ENCODE measurements at regions not wholly inside any gene's neighbourhood (a gene's known extent, or its start where the extent isn't known, plus 50 kb on each side); places are given as distances from the start of the nearest gene placed in this dataset.

- TF ChIP-seq CTCF (IDR thresholded peaks at IDR 0.05; ENCODE audit: borderline replicate concordance, control extremely low read depth, extremely low read depth, insufficient read depth, missing control alignments): no peak
- DNase-seq (ENCODE audit: low spot score): no peak
- in situ Hi-C loops (cut with MboI; ENCODE audit: low sequenced_read_pairs, unreplicated experiment): no loop called here
Observed at GRCh38 chr7:41544241-41544640, 158.6 kb downstream of the INHBA start.

- TF ChIP-seq CTCF (IDR thresholded peaks at IDR 0.05; ENCODE audit: borderline replicate concordance, control extremely low read depth, extremely low read depth, insufficient read depth, missing control alignments): no peak
- DNase-seq (ENCODE audit: low spot score): no peak
- in situ Hi-C loops (cut with MboI; ENCODE audit: low sequenced_read_pairs, unreplicated experiment): no loop called here
Observed at GRCh38 chr7:41540601-41541000, 162.3 kb downstream of the INHBA start.

GRCh38 chr7:41538810-41539724 is 163.8 kb downstream of the INHBA start:
- DNase-seq (ENCODE audit: low spot score): no peak
- in situ Hi-C loops (cut with MboI; ENCODE audit: low sequenced_read_pairs, unreplicated experiment): no loop called here
- no peak for TF ChIP-seq CTCF (IDR thresholded peaks at IDR 0.05; ENCODE audit: borderline replicate concordance, control extremely low read depth, extremely low read depth, insufficient read depth, missing control alignments)

- no peak for TF ChIP-seq CTCF (IDR thresholded peaks at IDR 0.05; ENCODE audit: borderline replicate concordance, control extremely low read depth, extremely low read depth, insufficient read depth, missing control alignments)
- DNase-seq (ENCODE audit: low spot score): no peak
- in situ Hi-C loops (cut with MboI; ENCODE audit: low sequenced_read_pairs, unreplicated experiment): no loop called here
Observed at GRCh38 chr7:41536873-41537665, 165.8 kb downstream of the INHBA start.

- no peak for DNase-seq (ENCODE audit: low spot score)
- TF ChIP-seq CTCF (IDR thresholded peaks at IDR 0.05; ENCODE audit: borderline replicate concordance, control extremely low read depth, extremely low read depth, insufficient read depth, missing control alignments): no peak
- in situ Hi-C loops (cut with MboI; ENCODE audit: low sequenced_read_pairs, unreplicated experiment): no loop called here
Observed at GRCh38 chr7:41536122-41536872, 166.6 kb downstream of the INHBA start.

- in situ Hi-C loops (cut with MboI; ENCODE audit: low sequenced_read_pairs, unreplicated experiment): no loop called here
- DNase-seq (ENCODE audit: low spot score): no peak
Observed at GRCh38 chr7:41529831-41530230, 173.1 kb downstream of the INHBA start.

More at GRCh38 chr7:41529831-41530230, 173.1 kb downstream of the INHBA start:
- TF ChIP-seq CTCF (IDR thresholded peaks at IDR 0.05; ENCODE audit: borderline replicate concordance, control extremely low read depth, extremely low read depth, insufficient read depth, missing control alignments): no peak

Measured in GM13976 (cell line).